T47D (cell line): ENCODE measurements at regions not wholly inside any gene's neighbourhood (a gene's known extent, or its start where the extent isn't known, plus 50 kb on each side); places are given as distances from the start of the nearest gene placed in this dataset.
"Not testable (repeated sequence)": the region's sequence is repeated elsewhere in the genome, so short reads cannot be mapped to it uniquely, and the experiment has no call there.

Experiments
- DNase-seq, 2 experiments: peaks; one replicate each; pipeline versions ENCODE4 v3.0.0 to v3.0.0-alpha.2; 2011 to 2012; ENCODE audit warnings: low read depth in 1 of 2, low spot score in 1 of 2
- JUND ChIP-seq: IDR thresholded peaks from 2 replicates; pipeline ENCODE4 v1.6.1; 2012; ENCODE audit warnings: low read depth
- in situ Hi-C: cut with HindIII; loops from 2 replicates; pipeline ENCODE4 v1.10.0; 2016; ENCODE audit warnings: low sequenced_read_pairs, low pct_unique_long_range_greater_than_20kb

DNA sequence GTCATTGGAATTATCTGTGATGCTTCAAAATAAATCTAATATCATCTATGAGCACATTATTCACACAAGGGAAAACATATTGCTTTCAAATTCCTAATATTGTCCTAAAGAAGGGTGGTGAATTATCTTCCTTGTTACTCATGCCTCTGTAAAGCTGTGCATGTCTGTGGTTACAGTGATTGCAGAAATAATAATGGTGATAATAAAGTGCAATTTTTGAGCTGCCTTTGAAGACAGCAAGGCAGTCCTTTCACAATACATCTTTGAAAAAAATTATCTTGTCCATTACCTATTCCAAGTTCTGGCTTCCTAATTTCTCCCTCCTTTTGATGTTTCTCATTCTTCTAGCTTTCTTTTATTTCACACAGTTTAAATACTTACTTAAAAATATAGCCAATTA is 442.1 kb upstream of the EYS start:
- in situ Hi-C loops: no loop called here
- no peak for TF ChIP-seq JUND
- DNase-seq: no peak

DNA sequence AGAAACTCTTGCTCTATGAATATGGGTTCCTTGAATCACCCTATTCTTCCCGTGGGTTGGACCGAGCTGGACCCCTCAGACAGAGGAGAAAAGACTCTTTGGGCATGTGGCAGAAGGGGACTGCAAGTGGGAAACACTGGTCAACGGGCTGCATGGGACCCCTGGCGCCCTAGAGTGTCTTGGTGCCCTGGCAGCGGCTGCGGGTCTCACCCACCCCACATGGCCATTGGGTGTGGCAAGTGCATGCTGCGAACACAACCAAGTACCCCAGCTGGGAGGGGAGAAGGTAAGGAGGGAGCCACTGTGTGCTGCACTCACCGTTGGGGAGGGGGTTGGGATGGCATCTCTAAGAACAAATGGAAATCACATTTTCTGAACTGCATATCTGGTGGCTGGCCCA is 438.8 kb upstream of the EYS start:
- TF ChIP-seq JUND: no peak
- no peak for DNase-seq
- in situ Hi-C loops: no loop called here

DNA sequence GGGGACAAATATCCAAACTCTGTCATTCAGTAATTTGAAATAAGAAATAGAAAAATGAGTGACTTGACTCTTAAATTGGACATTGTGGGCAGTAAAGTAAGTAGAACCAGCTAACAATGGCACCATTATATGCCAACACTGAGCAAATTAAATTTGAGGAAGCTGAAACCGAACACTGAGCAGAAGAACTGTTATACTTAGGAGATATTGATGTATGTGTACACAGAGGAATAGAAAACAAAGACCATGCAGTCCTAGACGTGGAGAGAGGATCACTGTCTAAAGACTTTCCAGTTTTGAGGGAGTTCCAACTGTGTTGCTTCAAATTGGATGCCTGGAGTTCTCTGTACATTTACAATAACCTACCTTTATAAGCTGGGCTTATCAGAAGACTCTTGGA is 427.0 kb upstream of the EYS start:
- in situ Hi-C loops: no loop called here
- no peak for TF ChIP-seq JUND

DNA sequence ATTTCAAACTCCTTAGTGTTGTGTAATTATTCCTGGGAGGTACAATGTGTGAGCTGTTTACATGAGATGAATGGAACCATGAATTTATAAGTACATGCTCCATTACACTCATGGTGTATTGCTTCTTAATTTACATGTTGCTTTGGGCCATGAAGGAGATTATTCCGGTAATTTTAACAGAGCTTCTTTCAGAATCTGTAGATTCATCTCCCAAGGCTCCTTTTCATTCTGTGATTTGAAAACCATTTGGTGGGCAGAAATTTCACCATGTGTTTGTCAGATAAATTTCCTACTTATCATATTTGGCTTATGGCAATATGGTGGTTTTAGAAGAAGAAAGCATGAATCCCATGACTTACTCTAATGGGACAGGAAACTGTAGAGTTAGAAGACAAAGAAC is 421.6 kb upstream of the EYS start:
- DNase-seq: no peak
- in situ Hi-C loops: no loop called here
- TF ChIP-seq JUND: no peak

More for the DNA sequence above, 427.0 kb upstream of the EYS start:
- no peak for DNase-seq

DNA sequence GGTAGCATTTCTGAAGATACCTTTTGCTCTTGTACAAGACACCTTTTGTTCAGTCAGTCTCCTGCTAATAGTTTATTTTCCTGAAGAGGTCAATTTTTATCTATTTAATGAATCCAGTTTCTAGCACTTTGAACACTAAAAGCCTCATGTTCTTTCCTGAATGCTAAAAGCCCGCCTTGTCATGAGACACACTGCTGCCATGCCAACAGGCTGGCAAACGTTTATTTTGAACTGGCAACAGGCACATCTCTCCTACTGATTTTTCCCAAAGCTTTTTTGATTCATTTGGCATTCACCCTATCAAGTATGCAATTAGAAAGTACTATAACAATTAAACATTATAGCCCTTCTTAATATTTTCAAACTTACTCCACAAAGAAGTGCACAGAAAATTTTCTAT is 421.2 kb upstream of the EYS start:
- in situ Hi-C loops: no loop called here
- no peak for DNase-seq
- TF ChIP-seq JUND: no peak

DNA sequence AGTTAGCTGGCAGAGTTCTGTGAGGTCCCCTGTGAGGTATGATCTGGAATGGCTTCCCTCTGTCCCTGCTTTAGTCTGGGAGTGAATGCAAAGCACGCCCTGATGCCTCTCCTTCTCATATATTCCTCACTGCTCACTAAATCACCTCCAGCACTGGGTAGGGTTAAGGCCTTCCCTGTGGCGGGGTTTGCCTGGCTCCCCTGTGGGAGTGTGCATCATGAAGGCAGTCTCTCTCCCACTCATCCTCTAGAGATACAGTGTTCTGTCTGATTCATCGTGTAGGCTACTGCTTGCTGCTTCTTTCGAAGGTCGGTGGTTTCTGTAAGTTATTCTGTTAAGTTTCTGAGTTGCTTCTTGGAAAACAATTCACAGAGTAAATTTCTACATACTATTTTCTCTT is 420.0 kb upstream of the EYS start:
- TF ChIP-seq JUND: no peak
- in situ Hi-C loops: no loop called here
- DNase-seq: no peak

DNA sequence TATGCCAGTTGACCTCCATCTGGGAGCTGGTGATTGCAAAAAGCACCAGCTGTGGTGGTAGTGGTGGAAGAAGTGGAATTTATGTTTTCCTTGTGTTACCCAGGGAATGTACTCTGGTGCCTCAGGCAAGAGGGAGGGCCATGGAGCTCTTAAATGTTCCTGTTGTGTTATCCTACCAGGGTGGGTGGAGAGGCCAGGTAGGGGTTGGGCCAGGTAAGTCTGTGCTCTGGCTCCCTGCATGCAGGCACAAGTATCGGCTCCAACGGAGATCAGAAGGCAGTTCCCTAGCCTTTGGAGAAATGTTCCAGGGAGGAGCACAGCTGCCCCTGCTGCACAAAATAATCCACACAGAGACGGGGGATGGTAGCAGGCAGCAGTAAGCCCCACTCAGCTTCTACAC is 419.3 kb upstream of the EYS start:
- in situ Hi-C loops: no loop called here
- TF ChIP-seq JUND: no peak

DNA sequence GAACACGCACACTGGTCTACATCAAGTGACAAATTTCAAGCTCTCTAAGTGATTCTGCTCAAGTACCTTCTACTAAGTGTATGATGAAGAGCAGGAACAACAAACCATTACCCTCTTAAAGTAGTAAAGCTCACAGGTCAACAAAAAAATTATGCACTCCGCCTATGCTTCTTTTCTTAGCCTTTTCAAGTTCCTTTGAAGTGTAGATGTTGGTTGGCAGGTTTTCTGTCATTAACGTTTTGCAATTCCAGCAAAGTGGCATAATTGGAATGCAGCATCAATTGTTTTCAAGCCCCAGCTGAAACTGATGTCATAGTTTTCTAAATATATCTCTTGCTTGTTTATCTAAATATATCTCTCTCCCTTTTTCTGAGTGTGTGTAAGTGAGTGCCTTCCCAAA is 396.9 kb upstream of the EYS start:
- no peak for DNase-seq

More for the DNA sequence above, 419.3 kb upstream of the EYS start:
- no peak for DNase-seq

DNA sequence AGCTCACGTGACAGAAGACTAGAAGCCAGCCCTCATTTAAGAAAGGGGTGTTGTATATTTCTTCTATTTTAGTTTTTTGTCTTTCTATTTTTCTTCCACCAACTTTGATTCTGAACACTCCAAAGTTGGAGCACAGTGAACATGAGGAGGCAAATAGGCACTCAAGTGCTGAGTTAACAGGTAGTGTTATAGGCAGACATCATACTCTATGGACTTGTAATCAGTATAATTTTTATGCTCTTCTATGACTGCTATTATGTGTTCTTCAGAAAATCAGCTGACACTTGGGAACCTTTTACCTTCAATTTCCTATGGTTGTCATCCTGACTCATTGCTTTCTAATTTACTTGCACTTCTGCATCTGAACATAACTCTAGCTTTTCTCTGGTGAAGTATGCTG is 396.3 kb upstream of the EYS start:
- no peak for TF ChIP-seq JUND
- in situ Hi-C loops: no loop called here
- DNase-seq: no peak

More for the DNA sequence above, 396.9 kb upstream of the EYS start:
- in situ Hi-C loops: no loop called here
- no peak for TF ChIP-seq JUND

DNA sequence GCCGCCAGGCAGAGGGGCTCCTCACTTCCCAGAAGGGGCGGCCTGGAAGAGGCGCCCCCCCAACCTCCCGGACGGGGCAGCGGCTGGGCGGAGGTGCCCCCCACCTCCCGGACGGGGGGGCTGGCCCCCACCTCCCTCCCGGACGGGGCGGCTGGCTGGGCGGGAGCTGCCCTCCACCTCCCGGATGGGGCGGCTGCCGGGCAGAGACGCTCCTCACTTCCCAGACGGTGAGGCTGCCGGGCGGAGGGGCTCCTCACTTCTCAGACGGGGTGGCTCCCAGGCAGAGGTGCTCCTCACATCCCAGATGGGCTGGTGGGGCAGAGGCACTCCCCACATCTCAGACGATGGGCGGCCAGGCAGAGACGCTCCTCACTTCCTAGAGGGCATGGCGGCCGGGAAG is 389.7 kb upstream of the EYS start:
- in situ Hi-C loops: no loop called here
- TF ChIP-seq JUND: no peak
- DNase-seq: no peak

DNA sequence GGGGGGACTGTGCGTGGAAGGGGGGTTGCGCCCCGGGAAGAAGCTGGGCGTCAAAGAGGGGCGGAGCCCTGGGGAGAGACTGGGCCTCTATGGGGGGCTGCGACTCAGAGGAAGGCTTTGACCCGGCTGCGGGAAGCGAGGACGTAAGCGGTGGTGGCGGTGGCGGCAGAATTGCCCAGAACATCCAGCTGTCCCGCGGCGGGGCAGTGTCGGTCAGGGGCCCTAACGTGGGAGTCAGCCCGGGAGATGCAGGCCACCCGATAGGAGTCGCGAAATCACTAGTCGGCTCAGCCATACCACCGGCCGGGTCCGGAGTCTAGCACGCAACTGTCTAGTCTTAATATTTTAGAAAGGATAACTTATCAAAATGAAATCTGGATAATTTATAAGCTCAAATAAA is 387.6 kb upstream of the EYS start:
- no peak for DNase-seq
- TF ChIP-seq JUND: no peak
- in situ Hi-C loops: no loop called here

DNA sequence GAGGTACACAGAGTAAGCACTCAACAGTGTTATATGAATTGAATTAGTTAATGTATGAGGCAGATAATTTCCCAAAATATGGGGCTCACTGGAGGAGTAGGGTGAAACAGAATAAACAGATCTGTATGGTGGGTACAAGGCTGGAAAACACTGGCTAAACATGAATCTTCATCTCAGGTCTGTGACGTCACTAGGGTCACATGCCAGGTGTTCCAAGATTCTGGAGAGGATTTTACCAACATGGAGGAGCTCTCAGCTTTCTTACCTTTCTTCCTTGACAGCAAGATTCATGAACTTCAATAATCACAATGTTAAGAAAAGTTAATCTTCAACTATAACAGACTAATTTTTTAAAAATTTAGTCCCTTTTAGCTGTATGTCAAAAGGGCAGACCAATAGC is 385.3 kb upstream of the EYS start:
- DNase-seq, in situ Hi-C loops: not testable (repeated sequence)

DNA sequence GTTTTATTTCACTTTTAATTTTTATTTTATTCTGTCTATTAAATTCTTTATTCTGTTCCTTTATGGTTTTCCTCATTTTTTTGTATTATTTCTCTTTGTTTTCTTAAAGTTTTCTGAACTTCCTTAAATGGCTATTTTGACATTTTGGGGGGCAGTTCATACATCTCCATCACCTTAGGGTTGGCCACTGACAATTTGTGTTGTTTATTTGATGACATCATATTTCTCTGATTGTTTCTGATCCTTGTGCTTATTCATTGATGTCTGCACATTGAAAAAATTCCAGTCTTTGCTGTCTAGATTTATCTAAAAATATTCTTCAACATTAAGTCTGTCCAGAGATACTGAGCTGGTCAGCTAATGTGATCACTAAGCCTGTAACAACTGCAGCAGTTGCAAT is 379.5 kb upstream of the EYS start:
- in situ Hi-C loops: no loop called here
- no peak for DNase-seq
- TF ChIP-seq JUND: no peak

DNA sequence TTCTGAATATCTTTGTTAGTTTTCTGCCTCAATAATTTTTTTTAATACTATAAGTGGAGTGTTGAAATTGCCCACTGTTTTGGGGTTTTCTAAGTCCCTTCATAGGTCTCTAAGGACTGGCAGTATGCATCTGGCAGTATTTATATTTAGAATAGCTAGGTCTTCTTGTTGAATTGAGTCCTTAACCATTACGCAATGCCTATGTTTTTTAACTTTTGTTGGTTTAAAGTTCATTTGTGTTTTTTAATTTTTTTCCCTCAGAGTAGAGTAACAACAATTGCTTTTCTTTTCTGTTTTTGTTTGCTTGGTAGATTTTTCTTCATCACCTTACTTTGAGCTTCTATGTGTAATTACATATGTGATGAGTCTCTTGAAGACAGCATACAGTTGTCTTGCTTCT is 375.9 kb upstream of the EYS start:
- no peak for DNase-seq
- no peak for TF ChIP-seq JUND
- in situ Hi-C loops: no loop called here

DNA sequence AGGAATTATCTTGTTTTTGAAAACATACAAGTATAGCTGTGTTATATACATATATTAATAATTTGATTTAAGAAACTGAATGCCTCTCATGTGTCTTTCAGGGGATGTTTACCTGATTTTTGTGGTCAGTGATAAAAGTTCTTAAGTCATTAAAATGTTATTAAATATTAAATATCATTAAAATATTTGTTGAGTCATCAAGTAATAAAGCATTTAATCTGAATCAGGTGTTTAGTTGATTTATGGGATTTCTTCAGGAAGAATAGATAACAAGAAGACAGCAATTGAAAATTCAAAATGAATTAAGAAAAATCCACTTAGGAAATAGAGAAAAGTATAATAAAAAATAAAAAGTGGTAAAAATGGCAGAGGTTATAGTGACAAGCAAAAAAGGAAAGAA is 361.9 kb upstream of the EYS start:
- no peak for TF ChIP-seq JUND
- in situ Hi-C loops: no loop called here
- no peak for DNase-seq
